OCI-LY3 (cell line): ENCODE measurements at regions not wholly inside any gene's neighbourhood (a gene's known extent, or its start where the extent isn't known, plus 50 kb on each side); places are given as distances from the start of the nearest gene placed in this dataset.

Experiments
- CTCF ChIP-seq: fragments of 200-600, 300-600 bp; sonication (generic); IDR thresholded peaks from 2 replicates; pipeline ENCODE4 v1.5.1; 2014; ENCODE audit warnings: antibody characterized with exemption, low read length, low read depth
- EZH2phosphoT487 ChIP-seq: fragments of 200-600 bp; shearing (Covaris generic); IDR thresholded peaks from 2 replicates; pipeline ENCODE4 v1.6.1; 2018; ENCODE audit warnings: antibody characterized with exemption, mixed run types, low read depth

GRCh38 chr4:14131335-14131734, 503.8 kb upstream of the BOD1L1 start:
- TF ChIP-seq CTCF (no peak), EZH2phosphoT487 (no peak)
